ENCODE measurements at regions not wholly inside any gene's neighbourhood (a gene's known extent, or its start where the extent isn't known, plus 50 kb on each side); places are given as distances from the start of the nearest gene placed in this dataset.

DNA sequence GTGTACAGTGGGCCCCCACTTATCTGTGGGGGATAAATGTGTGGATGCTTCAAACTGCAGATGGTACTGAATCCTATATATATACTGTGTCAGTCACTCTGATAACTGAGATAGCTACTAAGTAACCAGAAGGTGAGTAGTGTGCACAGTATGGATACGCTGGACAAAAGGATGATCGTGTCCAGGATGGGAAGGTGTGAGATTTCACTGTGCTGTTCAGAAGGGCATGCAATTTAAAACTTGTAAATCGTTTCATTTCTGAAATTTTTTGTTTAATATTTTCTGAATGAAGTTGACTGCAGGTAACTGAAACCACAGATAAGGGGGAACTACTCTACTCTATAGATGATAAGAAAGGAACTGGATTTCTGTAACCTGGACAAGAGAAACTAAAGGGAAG lies 52.1 kb upstream of the SESN3 start:
- no TSS peak for BruUV-seq (replicated peaks)
- no peak for DNase-seq
- ChIA-PET POLR2A (interaction anchor here (2.3 kb wide), 1 partner anchor 52 kb away, joined by 19 read pairs; the partner anchor contains the start of gene SESN3), CTCF (interaction anchor here (1.4 to 1.5 kb wide), 3 partner anchors 14 to 129 kb away, joined by 3 to 9 read pairs (median 6); no protein-coding TSS in a partner anchor)
- no peak overlapping the region for H3K4me3 Mint-ChIP-seq (ENCODE audit: unreplicated experiment)
- intact Hi-C loops (cut with micrococcal nuclease; ENCODE audit: unreplicated experiment), result loop anchor here (2.0 to 10.0 kb wide), 3 partner anchors 56 to 482 kb away; no protein-coding TSS in a partner anchor
- peaks cover 57% of the 10 kb centered on the region for H3K4me1 ChIP-seq
- no peaks in the 10 kb centered on the region for H3K9me3 ChIP-seq
- H3K4me1 Mint-ChIP-seq (ENCODE audit: low read depth, unreplicated experiment), result peaks cover 52% of the 10 kb centered on the region
- TF ChIP-seq, protein P1, sequence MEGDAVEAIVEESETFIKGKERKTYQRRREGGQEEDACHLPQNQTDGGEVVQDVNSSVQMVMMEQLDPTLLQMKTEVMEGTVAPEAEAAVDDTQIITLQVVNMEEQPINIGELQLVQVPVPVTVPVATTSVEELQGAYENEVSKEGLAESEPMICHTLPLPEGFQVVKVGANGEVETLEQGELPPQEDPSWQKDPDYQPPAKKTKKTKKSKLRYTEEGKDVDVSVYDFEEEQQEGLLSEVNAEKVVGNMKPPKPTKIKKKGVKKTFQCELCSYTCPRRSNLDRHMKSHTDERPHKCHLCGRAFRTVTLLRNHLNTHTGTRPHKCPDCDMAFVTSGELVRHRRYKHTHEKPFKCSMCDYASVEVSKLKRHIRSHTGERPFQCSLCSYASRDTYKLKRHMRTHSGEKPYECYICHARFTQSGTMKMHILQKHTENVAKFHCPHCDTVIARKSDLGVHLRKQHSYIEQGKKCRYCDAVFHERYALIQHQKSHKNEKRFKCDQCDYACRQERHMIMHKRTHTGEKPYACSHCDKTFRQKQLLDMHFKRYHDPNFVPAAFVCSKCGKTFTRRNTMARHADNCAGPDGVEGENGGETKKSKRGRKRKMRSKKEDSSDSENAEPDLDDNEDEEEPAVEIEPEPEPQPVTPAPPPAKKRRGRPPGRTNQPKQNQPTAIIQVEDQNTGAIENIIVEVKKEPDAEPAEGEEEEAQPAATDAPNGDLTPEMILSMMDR (IDR thresholded peaks at IDR 0.05; ENCODE audit: insufficient read depth in 1 of 2, low read depth in 1 of 2, low read length in 1 of 2, severe bottlenecking in 1 of 2, unreplicated experiment in 1 of 2), result no peak
- no peaks in the 10 kb centered on the region for H3K27me3 Mint-ChIP-seq (ENCODE audit: insufficient read depth, unreplicated experiment)
- peak overlapping the region; percentile 80 for H3K27ac Mint-ChIP-seq (ENCODE audit: unreplicated experiment)
- peaks cover 10% of the 10 kb centered on the region for H3K9me3 Mint-ChIP-seq (ENCODE audit: unreplicated experiment)
- no peaks in the 10 kb centered on the region for H3K27me3 ChIP-seq (replicated peaks; ENCODE audit: control insufficient read depth, insufficient read depth, low read length)
- H3K36me3 ChIP-seq (ENCODE audit: control insufficient read depth, insufficient read depth, low read length), result no peaks in the 10 kb centered on the region
- no peak overlapping the region for H3K4me3 ChIP-seq (ENCODE audit: low read depth, low read length)
- H3K36me3 Mint-ChIP-seq (ENCODE audit: insufficient read depth, unreplicated experiment), result no peaks in the 10 kb centered on the region

DNA sequence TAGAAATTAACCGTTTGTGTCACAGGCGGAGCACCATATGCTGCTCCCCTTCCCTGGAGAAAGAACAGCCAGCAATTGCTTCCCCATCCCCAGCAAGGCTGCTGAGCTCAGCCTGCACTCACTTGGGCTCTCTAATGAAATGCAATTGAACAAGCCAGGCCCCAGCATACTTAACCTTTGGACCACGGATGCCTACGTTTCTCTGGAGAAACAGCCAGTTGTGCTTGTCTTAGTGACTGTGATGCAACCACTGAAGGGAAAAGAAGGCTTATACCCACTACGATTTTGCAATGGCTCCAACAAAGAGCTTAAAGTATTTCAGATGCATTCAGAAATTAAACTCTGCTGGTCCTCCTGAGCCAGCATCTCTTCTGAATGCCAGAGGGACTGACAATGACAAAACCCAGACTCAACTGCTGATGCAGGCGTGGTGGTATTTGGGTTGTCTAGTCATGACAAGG lies 51.3 kb upstream of the SESN3 start:
- peak; percentile 93 to 94 for DNase-seq
- ChIA-PET CTCF (interaction anchor here (0.7 to 1.5 kb wide), 10 partner anchors 15 to 423 kb away, joined by 3 to 12 read pairs (median 3); partner anchors contain the start of gene SESN3), POLR2A (interaction anchor here (0.7 to 2.3 kb wide), 9 partner anchors 9 to 509 kb away, joined by 3 to 19 read pairs (median 4); partner anchors contain the start of gene SESN3)
- Histone ChIP-seq H3K9me3 (no peaks in the 10 kb centered on the region), H3K36me3 (ENCODE audit: control insufficient read depth, insufficient read depth, low read length) (no peaks in the 10 kb centered on the region), H3K27me3 (replicated peaks; ENCODE audit: control insufficient read depth, insufficient read depth, low read length) (no peaks in the 10 kb centered on the region), H3K4me1 (peaks cover 65% of the 10 kb centered on the region), H3K4me3 (ENCODE audit: low read depth, low read length) (no peak overlapping the region)
- Mint-ChIP-seq H3K27me3 (ENCODE audit: insufficient read depth, unreplicated experiment) (no peaks in the 10 kb centered on the region), H3K4me3 (ENCODE audit: unreplicated experiment) (peak overlapping the region; percentile 50), H3K27ac (ENCODE audit: unreplicated experiment) (peak overlapping the region; percentile 80), H3K9me3 (ENCODE audit: unreplicated experiment) (peaks cover 10% of the 10 kb centered on the region), H3K36me3 (ENCODE audit: insufficient read depth, unreplicated experiment) (no peaks in the 10 kb centered on the region), H3K4me1 (ENCODE audit: low read depth, unreplicated experiment) (peaks cover 52% of the 10 kb centered on the region)
- TF ChIP-seq, protein P1 (IDR thresholded peaks at IDR 0.05; ENCODE audit: insufficient read depth in 1 of 2, low read depth in 1 of 2, low read length in 1 of 2, severe bottlenecking in 1 of 2, unreplicated experiment in 1 of 2), result no peak
- no TSS peak for BruUV-seq (replicated peaks)
- intact Hi-C loops (cut with micrococcal nuclease; ENCODE audit: unreplicated experiment), result loop anchor here (1.0 to 10.0 kb wide), 9 partner anchors 17 to 482 kb away; partner anchors contain the start of gene SESN3

All from Caco-2 (cell line).